Prostate gland (tissue), 2 donors: ENCODE measurements at regions not wholly inside any gene's neighbourhood (a gene's known extent, or its start where the extent isn't known, plus 50 kb on each side); places are given as distances from the start of the nearest gene placed in this dataset.

Experiments
- DNase-seq: peaks from one replicate; pipeline ENCODE4 v3.0.0-alpha.2; 2019; ENCODE audit warnings: low spot score
- H3K27ac ChIP-seq, 2 donors: fragments of 200-600 bp; sonication (generic); 2 replicates each; pipeline ENCODE4 v1.5.1; 2017 to 2019
- H3K27me3 ChIP-seq: fragments of 200-600 bp; sonication (generic); replicated peaks from 2 replicates; pipeline ENCODE4 v1.5.1; 2019; ENCODE audit not compliant: insufficient read depth
- H3K36me3 ChIP-seq, 2 donors: fragments of 200-600 bp; sonication (generic); 1 replicate in 1 of 2; 2 replicates in 1 of 2; pipeline versions ENCODE4 v1.5.1 to v1.8.1; 2017 to 2019
- H3K4me1 ChIP-seq: fragments of 200-600 bp; sonication (generic); replicated peaks from 2 replicates; pipeline ENCODE4 v1.5.1; 2019
- H3K4me3 ChIP-seq, 2 donors: fragments of 200-600 bp; sonication (generic); 2 replicates each; pipeline ENCODE4 v1.5.1; 2017 to 2019
- H3K9me3 ChIP-seq: fragments of 200-600 bp; sonication (generic); 2 replicates; pipeline ENCODE4 v1.5.1; 2017
- CTCF ChIP-seq, 4 experiments: fragments of 200-600 bp in 2 of 4; fragments of 450-650 bp in 2 of 4; sonication (generic) in 2 of 4; IDR thresholded peaks; 1 replicate in 3 of 4; 2 replicates in 1 of 4; pipeline ENCODE4 v1.5.1; 2016 to 2019; ENCODE audit warnings: antibody characterized with exemption in 4 of 4, mild to moderate bottlenecking in 2 of 4, moderate library complexity in 2 of 4
- POLR2A ChIP-seq: fragments of 450-650 bp; IDR thresholded peaks from one replicate; pipeline ENCODE4 v1.6.1; 2016; ENCODE audit warnings: antibody characterized with exemption, mild to moderate bottlenecking
- POLR2AphosphoS5 ChIP-seq: sonication (generic); formaldehyde crosslinking; IDR thresholded peaks from one replicate; pipeline ENCODE4 v1.6.1; 2017; ENCODE audit warnings: antibody characterized with exemption
- WGBS: methylation state at CpG from one replicate; pipeline ENCODE4 v1.1.5; 2018; 5-methylcytosine and 5-hydroxymethylcytosine counted together
- intact Hi-C: fragments of 100-400 bp; cut with DNase I; formaldehyde crosslinking; loops from one replicate; pipeline ENCODE4 v1.14.2; 2022

GRCh38 chr17:33352526-33352925, 59.4 kb upstream of the ASIC2 start:
- Histone ChIP-seq H3K27me3 (no peaks in the 10 kb centered on the region), H3K4me1 (no peaks in the 10 kb centered on the region), H3K36me3 (no peaks in the 10 kb centered on the region), H3K9me3 (no peaks in the 10 kb centered on the region), H3K4me3 (no peak overlapping the region), H3K27ac (no peak overlapping the region)
- 86% methylated on average over 3 of the region's 3 CpGs for WGBS
- no peak for DNase-seq
- TF ChIP-seq CTCF (IDR thresholded peaks at IDR 0.05), result no peak
- TF ChIP-seq POLR2AphosphoS5, result no peak
- TF ChIP-seq POLR2A, result no peak
- intact Hi-C loops, result no loop called here

- no peak for DNase-seq
- no peak overlapping the region for H3K27ac ChIP-seq
- no peak overlapping the region for H3K4me3 ChIP-seq
- no peaks in the 10 kb centered on the region for H3K36me3 ChIP-seq
- TF ChIP-seq POLR2A (no peak), CTCF (IDR thresholded peaks at IDR 0.05) (no peak), POLR2AphosphoS5 (no peak)
- no peaks in the 10 kb centered on the region for H3K9me3 ChIP-seq
- H3K4me1 ChIP-seq, result no peaks in the 10 kb centered on the region
- intact Hi-C loops, result no loop called here
- WGBS, result 76% methylated on average over 3 of the region's 3 CpGs
- H3K27me3 ChIP-seq, result no peaks in the 10 kb centered on the region
These were observed 63.2 kb upstream of the ASIC2 start for GRCh38 chr17:33356266-33356665.

GRCh38 chr17:33363475-33363874, 70.4 kb upstream of the ASIC2 start:
- Histone ChIP-seq H3K4me3 (no peak overlapping the region), H3K4me1 (no peaks in the 10 kb centered on the region), H3K27me3 (peaks cover 3% of the 10 kb centered on the region), H3K27ac (no peak overlapping the region), H3K36me3 (no peaks in the 10 kb centered on the region), H3K9me3 (no peaks in the 10 kb centered on the region)
- TF ChIP-seq CTCF (IDR thresholded peaks at IDR 0.05), result no peak
- TF ChIP-seq POLR2A, result no peak
- TF ChIP-seq POLR2AphosphoS5, result no peak
- intact Hi-C loops, result no loop called here
- no peak for DNase-seq
- WGBS, result 50% methylated on average over 6 of the region's 6 CpGs

GRCh38 chr17:33366960-33367359, 73.9 kb upstream of the ASIC2 start:
- intact Hi-C loops, result no loop called here
- Histone ChIP-seq H3K9me3 (no peaks in the 10 kb centered on the region), H3K36me3 (no peaks in the 10 kb centered on the region), H3K4me3 (no peak overlapping the region), H3K27me3 (peaks cover 8% of the 10 kb centered on the region), H3K27ac (no peak overlapping the region), H3K4me1 (no peaks in the 10 kb centered on the region)
- WGBS, result 54% methylated on average over 4 of the region's 4 CpGs
- TF ChIP-seq POLR2A, result no peak
- TF ChIP-seq POLR2AphosphoS5, result no peak
- no peak for TF ChIP-seq CTCF (IDR thresholded peaks at IDR 0.05)
- no peak for DNase-seq

- Histone ChIP-seq H3K9me3 (no peaks in the 10 kb centered on the region), H3K4me1 (no peaks in the 10 kb centered on the region), H3K27ac (no peak overlapping the region), H3K4me3 (no peak overlapping the region), H3K27me3 (peaks cover 8% of the 10 kb centered on the region), H3K36me3 (no peaks in the 10 kb centered on the region)
- intact Hi-C loops, result no loop called here
- TF ChIP-seq POLR2A, result no peak
- no peak for TF ChIP-seq POLR2AphosphoS5
- no peak for TF ChIP-seq CTCF (IDR thresholded peaks at IDR 0.05)
- DNase-seq, result no peak
These were observed 76.1 kb upstream of the ASIC2 start for GRCh38 chr17:33369149-33369548.
